Kidney glomerular epithelial cell (primary cell): ENCODE measurements at regions not wholly inside any gene's neighbourhood (a gene's known extent, or its start where the extent isn't known, plus 50 kb on each side); places are given as distances from the start of the nearest gene placed in this dataset.
"Not testable (repeated sequence)": the region's sequence is repeated elsewhere in the genome, so short reads cannot be mapped to it uniquely, and the experiment has no call there.

Source experiments
- DNase-seq: peaks from one replicate; lab custom pipeline; 2025; lab: John Stamatoyannopoulos, UW

GRCh38 chr7:42722198-42722597, 189.7 kb downstream of the C7orf25 start:
- DNase-seq = no peak

- DNase-seq = no peak
These were observed 190.7 kb downstream of the C7orf25 start for GRCh38 chr7:42720991-42721796.

- no peak for DNase-seq
These were observed 191.9 kb downstream of the C7orf25 start for GRCh38 chr7:42720012-42720411.

- DNase-seq = not testable (repeated sequence)
These were observed 193.4 kb downstream of the C7orf25 start for GRCh38 chr7:42718466-42718865.

GRCh38 chr7:42714356-42714755, 197.5 kb downstream of the C7orf25 start:
- no peak for DNase-seq

- no peak for DNase-seq
These were observed 202.6 kb downstream of the C7orf25 start for GRCh38 chr7:42709284-42709683.

- DNase-seq = no peak
These were observed 207.2 kb downstream of the C7orf25 start for GRCh38 chr7:42704710-42705109.

GRCh38 chr7:42702647-42703046, 209.2 kb downstream of the C7orf25 start:
- no peak for DNase-seq

GRCh38 chr7:42700406-42701327, 211.2 kb downstream of the C7orf25 start:
- DNase-seq = no peak

GRCh38 chr7:42699380-42700178, 212.3 kb downstream of the C7orf25 start:
- DNase-seq = no peak

- no peak for DNase-seq
These were observed 213.1 kb downstream of the C7orf25 start for GRCh38 chr7:42698600-42699374.

GRCh38 chr7:42694894-42695507, 216.9 kb downstream of the C7orf25 start:
- no peak for DNase-seq

- DNase-seq = no peak
These were observed 218.1 kb downstream of the C7orf25 start for GRCh38 chr7:42693722-42694121.

- DNase-seq = no peak
These were observed 219.2 kb downstream of the C7orf25 start for GRCh38 chr7:42692621-42693020.

GRCh38 chr7:42690794-42691639, 220.9 kb downstream of the C7orf25 start:
- peak; percentile 41 for DNase-seq

GRCh38 chr7:42689626-42690025, 222.2 kb downstream of the C7orf25 start:
- no peak for DNase-seq

GRCh38 chr7:42688056-42688371, 223.9 kb downstream of the C7orf25 start:
- no peak for DNase-seq

GRCh38 chr7:42687211-42688055, 224.4 kb downstream of the C7orf25 start:
- DNase-seq = no peak

- DNase-seq = no peak
These were observed 225.2 kb downstream of the C7orf25 start for GRCh38 chr7:42686594-42687156.
